Colonic mucosa (tissue), 4 donors: ENCODE measurements at regions not wholly inside any gene's neighbourhood (a gene's known extent, or its start where the extent isn't known, plus 50 kb on each side); places are given as distances from the start of the nearest gene placed in this dataset.
"Not testable (repeated sequence)": the region's sequence is repeated elsewhere in the genome, so short reads cannot be mapped to it uniquely, and the experiment has no call there.

Source experiments
- DNase-seq: peaks from one replicate; pipeline ENCODE4 v3.0.0-alpha.2; 2020
- H3K27ac ChIP-seq: fragments of 200-600 bp; one replicate; pipeline ENCODE4 v1.8.0; 2021
- H3K27me3 ChIP-seq: fragments of 200-600 bp; one replicate; pipeline ENCODE4 v1.8.0; 2021
- H3K36me3 ChIP-seq: fragments of 200-600 bp; one replicate; pipeline ENCODE4 v1.8.0; 2021
- H3K4me1 ChIP-seq: fragments of 200-600 bp; one replicate; pipeline ENCODE4 v1.8.0; 2021; ENCODE audit warnings: mild to moderate bottlenecking
- H3K4me3 ChIP-seq: fragments of 200-600 bp; one replicate; pipeline ENCODE4 v1.8.0; 2021
- H3K9ac ChIP-seq, 2 donors: one replicate each; pipeline ENCODE4 v1.7.0; 2013; ENCODE audit warnings: control low read depth in 2 of 2, low read depth in 2 of 2, low read length in 2 of 2
- H3K9me3 ChIP-seq: fragments of 200-600 bp; one replicate; pipeline ENCODE4 v1.8.0; 2021
- intact Hi-C: fragments of 100-400 bp; cut with DNase I; formaldehyde crosslinking; loops from one replicate; pipeline ENCODE4 v1.14.1; 2022
- TF ChIP-seq, protein P1 (sequence below): fragments of 200-600 bp; IDR thresholded peaks from one replicate; pipeline ENCODE4 v1.8.0; 2022; ENCODE audit warnings: antibody characterized with exemption, mild to moderate bottlenecking
- donor health status: healthy.
- donor health status: DM: no; HTN: no; CAD: no.
- donor health status: DM: no; HTN: no; CAD: no.

DNA sequence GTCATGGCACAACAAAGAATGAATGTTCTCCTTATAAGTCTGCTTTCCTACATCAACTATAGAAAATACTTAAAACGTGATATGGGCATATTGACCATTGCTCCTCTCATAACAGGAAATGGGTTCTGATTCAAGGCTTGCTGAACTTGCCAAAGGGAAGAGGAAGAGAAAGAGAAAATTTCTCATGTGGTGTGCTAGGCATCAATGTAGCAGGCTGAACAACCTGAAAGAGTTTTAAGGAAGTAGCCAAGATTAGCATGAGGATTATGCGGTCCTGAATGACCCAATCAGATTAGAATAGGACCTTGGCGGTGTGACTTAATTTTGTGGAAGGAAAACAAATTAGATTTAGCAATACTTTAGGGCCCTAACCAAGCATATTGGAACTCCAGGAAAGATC is 617.7 kb upstream of the CDH11 start:
- TF ChIP-seq, protein P1, sequence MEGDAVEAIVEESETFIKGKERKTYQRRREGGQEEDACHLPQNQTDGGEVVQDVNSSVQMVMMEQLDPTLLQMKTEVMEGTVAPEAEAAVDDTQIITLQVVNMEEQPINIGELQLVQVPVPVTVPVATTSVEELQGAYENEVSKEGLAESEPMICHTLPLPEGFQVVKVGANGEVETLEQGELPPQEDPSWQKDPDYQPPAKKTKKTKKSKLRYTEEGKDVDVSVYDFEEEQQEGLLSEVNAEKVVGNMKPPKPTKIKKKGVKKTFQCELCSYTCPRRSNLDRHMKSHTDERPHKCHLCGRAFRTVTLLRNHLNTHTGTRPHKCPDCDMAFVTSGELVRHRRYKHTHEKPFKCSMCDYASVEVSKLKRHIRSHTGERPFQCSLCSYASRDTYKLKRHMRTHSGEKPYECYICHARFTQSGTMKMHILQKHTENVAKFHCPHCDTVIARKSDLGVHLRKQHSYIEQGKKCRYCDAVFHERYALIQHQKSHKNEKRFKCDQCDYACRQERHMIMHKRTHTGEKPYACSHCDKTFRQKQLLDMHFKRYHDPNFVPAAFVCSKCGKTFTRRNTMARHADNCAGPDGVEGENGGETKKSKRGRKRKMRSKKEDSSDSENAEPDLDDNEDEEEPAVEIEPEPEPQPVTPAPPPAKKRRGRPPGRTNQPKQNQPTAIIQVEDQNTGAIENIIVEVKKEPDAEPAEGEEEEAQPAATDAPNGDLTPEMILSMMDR = no peak
- Histone ChIP-seq H3K9me3 (no peaks in the 10 kb centered on the region), H3K27ac (no peak overlapping the region), H3K36me3 (no peaks in the 10 kb centered on the region), H3K9ac (no peak overlapping the region), H3K4me3 (no peak overlapping the region), H3K27me3 (no peaks in the 10 kb centered on the region), H3K4me1 (no peaks in the 10 kb centered on the region)
- DNase-seq = no peak
- intact Hi-C loops = no loop called here

DNA sequence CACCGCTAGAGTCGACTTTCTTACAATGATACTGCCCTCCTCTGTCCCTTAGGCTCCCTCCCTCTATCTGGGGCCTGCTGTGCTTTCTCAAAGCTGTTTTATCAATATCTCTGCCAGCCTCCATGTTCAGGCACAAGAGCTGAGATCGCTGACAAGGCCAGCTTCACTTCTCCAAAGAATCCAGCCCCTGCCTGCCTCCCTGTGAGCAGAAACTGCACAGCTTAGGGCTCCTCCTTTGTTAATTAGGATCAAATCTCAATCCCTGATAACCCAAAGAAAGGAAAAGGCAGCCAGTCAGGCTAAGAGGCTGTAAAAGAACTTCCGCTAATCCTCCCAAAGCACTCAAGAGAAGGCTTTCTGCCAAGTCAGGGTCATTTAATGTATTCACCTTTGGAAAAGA is 616.0 kb upstream of the CDH11 start:
- intact Hi-C loops = no loop called here
- Histone ChIP-seq H3K4me3 (no peak overlapping the region), H3K27me3 (no peaks in the 10 kb centered on the region), H3K27ac (no peak overlapping the region), H3K36me3 (no peaks in the 10 kb centered on the region), H3K9ac (no peak overlapping the region), H3K4me1 (no peaks in the 10 kb centered on the region), H3K9me3 (no peaks in the 10 kb centered on the region)
- DNase-seq = no peak
- TF ChIP-seq, protein P1 = no peak

DNA sequence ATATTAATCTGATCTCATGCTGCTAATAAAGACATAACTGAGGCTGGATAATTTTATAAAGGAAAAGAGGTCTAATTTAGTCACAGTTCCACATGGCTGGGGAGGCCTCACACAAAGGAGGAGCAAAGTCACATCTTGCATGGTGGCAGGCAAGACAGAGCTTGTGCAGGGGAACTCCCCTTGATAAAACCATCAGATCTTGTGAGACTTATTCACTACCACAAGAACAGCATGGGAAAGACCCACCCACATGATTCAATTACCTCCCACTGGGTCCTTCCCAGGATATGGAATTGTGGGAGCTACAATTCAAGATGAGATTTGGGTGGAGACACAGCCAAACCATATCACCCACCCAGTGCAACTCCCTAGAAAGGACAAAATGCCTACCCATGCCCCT is 613.8 kb upstream of the CDH11 start:
- H3K4me1 ChIP-seq, H3K9ac ChIP-seq, H3K27ac ChIP-seq, H3K9me3 ChIP-seq, intact Hi-C loops, H3K4me3 ChIP-seq, H3K27me3 ChIP-seq, DNase-seq, H3K36me3 ChIP-seq: not testable (repeated sequence)

DNA sequence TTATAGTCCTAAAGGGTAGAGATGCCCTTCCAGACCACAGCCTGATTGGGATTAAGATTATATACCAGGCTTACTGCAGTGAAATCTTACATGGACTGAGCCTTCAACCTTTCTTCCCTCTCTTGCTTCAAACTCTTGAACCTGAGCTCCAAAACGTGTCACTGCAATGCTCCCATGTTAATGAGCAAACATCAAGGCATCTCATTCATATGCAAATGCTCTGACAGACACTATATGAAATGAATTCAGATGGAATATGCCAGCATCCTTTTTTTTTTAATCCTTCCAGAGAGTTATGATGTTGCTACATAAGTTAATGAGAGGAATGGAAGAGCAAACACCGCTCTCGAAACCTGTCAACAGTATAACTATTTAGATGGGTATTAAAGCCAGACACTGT is 611.9 kb upstream of the CDH11 start:
- H3K27me3 ChIP-seq = no peaks in the 10 kb centered on the region
- TF ChIP-seq, protein P1 = no peak
- no peak overlapping the region for H3K27ac ChIP-seq

DNA sequence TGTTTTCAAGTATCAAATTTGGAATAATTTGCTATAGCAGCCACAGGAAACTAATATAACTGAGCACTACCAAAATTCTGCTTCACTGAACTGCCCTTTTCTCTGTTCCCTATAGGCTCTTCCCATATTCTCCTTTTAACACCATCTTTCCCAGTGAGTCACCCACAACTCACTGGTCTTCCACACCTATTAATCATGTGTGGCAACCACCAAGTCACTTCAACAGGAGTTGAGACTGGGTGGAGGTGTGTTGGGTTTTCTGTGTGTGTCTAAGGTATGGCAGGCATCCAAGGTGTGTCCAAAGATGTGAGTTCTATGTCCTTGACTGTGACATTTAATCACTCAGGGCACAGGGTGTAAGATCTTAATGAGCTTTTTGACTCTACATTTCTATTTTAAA is 610.0 kb upstream of the CDH11 start:
- no peak overlapping the region for H3K4me3 ChIP-seq
- no peak for DNase-seq
- intact Hi-C loops = no loop called here

More for the DNA sequence above, 611.9 kb upstream of the CDH11 start:
- DNase-seq = no peak
- Histone ChIP-seq H3K4me1 (no peaks in the 10 kb centered on the region), H3K9ac (no peak overlapping the region), H3K4me3 (no peak overlapping the region), H3K9me3 (no peaks in the 10 kb centered on the region), H3K36me3 (no peaks in the 10 kb centered on the region)
- intact Hi-C loops = no loop called here

DNA sequence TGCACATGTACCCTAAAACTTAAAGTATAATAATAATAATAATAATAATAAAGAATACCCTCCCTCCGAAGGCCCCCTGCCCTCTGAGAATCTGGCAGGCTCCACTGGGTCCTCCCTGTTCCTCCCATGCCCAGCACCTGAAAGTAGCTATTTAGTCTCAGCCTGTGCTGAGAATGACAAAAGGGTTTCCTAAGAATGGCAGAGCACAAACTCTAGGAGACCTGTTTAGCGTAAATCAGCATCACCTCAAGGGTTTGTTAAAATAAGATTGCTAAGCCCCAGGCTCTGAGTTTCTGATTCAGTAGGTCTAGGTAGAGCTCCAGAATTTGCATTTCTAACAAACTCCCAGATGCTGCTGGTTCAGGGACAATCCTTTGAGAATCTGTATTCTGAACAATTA is 606.8 kb upstream of the CDH11 start:
- Histone ChIP-seq H3K27me3 (no peaks in the 10 kb centered on the region), H3K9ac (no peak overlapping the region), H3K36me3 (no peaks in the 10 kb centered on the region), H3K9me3 (no peaks in the 10 kb centered on the region), H3K4me1 (no peaks in the 10 kb centered on the region), H3K4me3 (no peak overlapping the region), H3K27ac (no peak overlapping the region)
- intact Hi-C loops = no loop called here
- TF ChIP-seq, protein P1 = no peak
- DNase-seq = no peak

More for the DNA sequence above, 610.0 kb upstream of the CDH11 start:
- Histone ChIP-seq H3K27ac (no peak overlapping the region), H3K9me3 (no peaks in the 10 kb centered on the region), H3K9ac (no peak overlapping the region), H3K36me3 (no peaks in the 10 kb centered on the region), H3K27me3 (no peaks in the 10 kb centered on the region), H3K4me1 (no peaks in the 10 kb centered on the region)
- TF ChIP-seq, protein P1 = no peak
